Mammary epithelial cell (primary cell): ENCODE measurements at regions not wholly inside any gene's neighbourhood (a gene's known extent, or its start where the extent isn't known, plus 50 kb on each side); places are given as distances from the start of the nearest gene placed in this dataset.

ENCODE experiments used
- CTCF ChIP-seq, 2 donors: IDR thresholded peaks in 1 of 2; conservative IDR thresholded peaks in 1 of 2; 2 replicates each; pipeline ENCODE4 v1.5.1; 2011 to 2012; ENCODE audit warnings: inconsistent platforms in 2 of 2, low read length in 2 of 2, mild to moderate bottlenecking in 2 of 2, control low read depth in 1 of 2, low read depth in 1 of 2; ENCODE audit not compliant: insufficient read depth in 1 of 2; ENCODE audit errors: extremely low read depth in 1 of 2
- EZH2 ChIP-seq: IDR thresholded peaks from 2 replicates; pipeline ENCODE4 v1.6.1; 2012; ENCODE audit warnings: low read length, inconsistent platforms, borderline replicate concordance

- TF ChIP-seq CTCF (conservative IDR thresholded peaks at IDR 0.05 in 1 of 2, IDR thresholded peaks at IDR 0.05 in 1 of 2; ENCODE audit: extremely low read depth in 1 of 2, insufficient read depth in 1 of 2, low read depth in 1 of 2, low read length in 2 of 2) = no peak
- TF ChIP-seq EZH2 = no peak
These were observed 151.1 kb downstream of the TTLL2 start for GRCh38 chr6:167475947-167476346.
